Panc1 (cell line): ENCODE measurements at regions not wholly inside any gene's neighbourhood (a gene's known extent, or its start where the extent isn't known, plus 50 kb on each side); places are given as distances from the start of the nearest gene placed in this dataset.
"Not testable (repeated sequence)": the region's sequence is repeated elsewhere in the genome, so short reads cannot be mapped to it uniquely, and the experiment has no call there.

Experiments used
- ATAC-seq: fragments of 200-7000 bp; cut with Tn5 transposase; 2 replicates; pipeline ENCODE4 v1.9.1; 2020; ENCODE audit warnings: mild to moderate bottlenecking, moderate library complexity
- BruUV-seq: library from RNA; stranded (reverse); fragments of 400-500 nt; replicated peaks from 2 replicates; lab custom pipeline; 2021; lab: Mats Ljungman, UMichigan
- CTCF ChIA-PET: fragments of 300-600 bp; sonication (Branson Sonifier 250); formaldehyde crosslinking; loops from one replicate; lab custom pipeline; 2022; ENCODE audit warnings: antibody characterized with exemption; lab: Charles Lee
- POLR2A ChIA-PET: fragments of 300-600 bp; sonication (Branson Sonifier 250); formaldehyde crosslinking; loops from one replicate; lab custom pipeline; 2022; ENCODE audit warnings: antibody characterized with exemption; lab: Charles Lee
- DNase-seq: peaks from one replicate; pipeline ENCODE4 v3.0.0-alpha.2; 2010; ENCODE audit warnings: low read depth, low spot score
- H3K27ac ChIP-seq: 2 replicates; pipeline ENCODE4 v1.5.1; 2011; ENCODE audit warnings: mild to moderate bottlenecking, low read length, inconsistent platforms
- H3K27me3 ChIP-seq: fragments of 200-500 bp; sonication (Bioruptor generic); 2 replicates; pipeline ENCODE4 v1.6.0; 2014; ENCODE audit warnings: low read length, inconsistent platforms; ENCODE audit not compliant: control insufficient read depth, insufficient read depth
- H3K36me3 ChIP-seq: fragments of 200-500 bp; sonication (Bioruptor generic); 2 replicates; pipeline ENCODE4 v1.5.1; 2014; ENCODE audit warnings: inconsistent platforms, mild to moderate bottlenecking, low read length, moderate library complexity; ENCODE audit not compliant: control insufficient read depth, insufficient read depth
- H3K4me1 ChIP-seq: 2 replicates; pipeline ENCODE4 v1.5.1; 2011; ENCODE audit warnings: inconsistent platforms, mild to moderate bottlenecking, low read length, moderate library complexity; ENCODE audit not compliant: control insufficient read depth, insufficient read depth
- H3K4me3 ChIP-seq, 2 experiments: 2 replicates each; pipeline ENCODE4 v1.5.1; 2011 to 2012; ENCODE audit warnings: low read depth in 2 of 2, low read length in 2 of 2, mild to moderate bottlenecking in 2 of 2, inconsistent platforms in 1 of 2, moderate library complexity in 1 of 2
- H3K9me3 ChIP-seq: fragments of 200-500 bp; sonication (Bioruptor generic); 2 replicates; pipeline ENCODE4 v1.5.1; 2014; ENCODE audit warnings: low read depth, mild to moderate bottlenecking, inconsistent platforms, low read length, moderate library complexity; ENCODE audit not compliant: control insufficient read depth, insufficient read depth
- CTCF ChIP-seq: fragments of 450-650 bp; IDR thresholded peaks from 2 replicates; pipeline ENCODE4 v1.5.1; 2017; ENCODE audit warnings: mild to moderate bottlenecking
- POLR2AphosphoS5 ChIP-seq: IDR thresholded peaks from 2 replicates; pipeline ENCODE4 v1.6.1; 2012; ENCODE audit warnings: mild to moderate bottlenecking, low read depth, low read length, moderate library complexity
- REST ChIP-seq, 2 experiments: IDR thresholded peaks; 2 replicates each; pipeline ENCODE4 v1.6.1; 2011 to 2012; ENCODE audit warnings: low read depth in 2 of 2, control low read depth in 1 of 2, low read length in 1 of 2, mild to moderate bottlenecking in 1 of 2, moderate library complexity in 1 of 2; ENCODE audit not compliant: insufficient read depth in 1 of 2
- SIN3A ChIP-seq: IDR thresholded peaks from 2 replicates; pipeline ENCODE4 v1.6.1; 2012; ENCODE audit warnings: low read depth, mild to moderate bottlenecking, low read length, moderate library complexity, borderline replicate concordance; ENCODE audit not compliant: insufficient read depth
- TCF7L2 ChIP-seq: IDR thresholded peaks from 2 replicates; pipeline ENCODE4 v1.6.1; 2011; ENCODE audit warnings: mild to moderate bottlenecking, low read depth, low read length, inconsistent platforms
- in situ Hi-C: cut with HindIII; loops from 2 replicates; pipeline ENCODE4 v1.10.0; 2016; ENCODE audit warnings: low sequenced_read_pairs, low pct_unique_long_range_greater_than_20kb
- intact Hi-C: fragments of 100-400 bp; cut with micrococcal nuclease; formaldehyde crosslinking; loops from one replicate; pipeline ENCODE4 v1.10.0; 2022; ENCODE audit not compliant: unreplicated experiment

GRCh38 chr4:78710536-78710935 lies 65.6 kb upstream of the BMP2K start:
- H3K36me3 ChIP-seq: no peaks in the 10 kb centered on the region
- H3K27ac ChIP-seq: no peak overlapping the region
- no peak for DNase-seq
- TF ChIP-seq TCF7L2 (no peak), REST (IDR thresholded peaks at IDR 0.05; ENCODE audit: insufficient read depth in 1 of 2, low read depth in 2 of 2, low read length in 1 of 2) (no peak), POLR2AphosphoS5 (no peak), CTCF (no peak), SIN3A (no peak)
- H3K9me3 ChIP-seq: no peaks in the 10 kb centered on the region
- CTCF ChIA-PET: no interaction called here
- ATAC-seq: no peak
- H3K27me3 ChIP-seq: no peaks in the 10 kb centered on the region
- in situ Hi-C loops (no loop called here), intact Hi-C loops (no loop called here)
- no peak overlapping the region for H3K4me3 ChIP-seq
- POLR2A ChIA-PET: no interaction called here
- no peaks in the 10 kb centered on the region for H3K4me1 ChIP-seq
- BruUV-seq: no TSS peak

- H3K9me3 ChIP-seq: no peaks in the 10 kb centered on the region
- POLR2A ChIA-PET: no interaction called here
- in situ Hi-C loops: no loop called here
- no peaks in the 10 kb centered on the region for H3K27me3 ChIP-seq
- no peak overlapping the region for H3K27ac ChIP-seq
- H3K4me1 ChIP-seq: no peaks in the 10 kb centered on the region
- ATAC-seq (no peak), DNase-seq (no peak)
- TF ChIP-seq CTCF: no peak
- TF ChIP-seq TCF7L2: no peak
- TF ChIP-seq REST (IDR thresholded peaks at IDR 0.05; ENCODE audit: insufficient read depth in 1 of 2, low read depth in 2 of 2, low read length in 1 of 2): no peak
- no peak for TF ChIP-seq POLR2AphosphoS5
- no peak for TF ChIP-seq SIN3A
- no peak overlapping the region for H3K4me3 ChIP-seq
- CTCF ChIA-PET: no interaction called here
- no TSS peak for BruUV-seq
- intact Hi-C loops: no loop called here
- no peaks in the 10 kb centered on the region for H3K36me3 ChIP-seq
Measured at GRCh38 chr4:78711676-78712075, 64.5 kb upstream of the BMP2K start.

- ATAC-seq, CTCF ChIA-PET, DNase-seq, POLR2A ChIA-PET, H3K27me3 ChIP-seq, intact Hi-C loops, in situ Hi-C loops, H3K36me3 ChIP-seq, H3K9me3 ChIP-seq, H3K27ac ChIP-seq, BruUV-seq, H3K4me1 ChIP-seq, H3K4me3 ChIP-seq: not testable (repeated sequence)
Measured at GRCh38 chr4:78714598-78714997, 61.6 kb upstream of the BMP2K start.

- H3K9me3 ChIP-seq, H3K27ac ChIP-seq, H3K27me3 ChIP-seq, intact Hi-C loops, DNase-seq, H3K4me1 ChIP-seq, POLR2A ChIA-PET, CTCF ChIA-PET, in situ Hi-C loops, BruUV-seq, ATAC-seq, H3K4me3 ChIP-seq, H3K36me3 ChIP-seq: not testable (repeated sequence)
Measured at GRCh38 chr4:78715372-78715771, 60.8 kb upstream of the BMP2K start.
